ENCODE measurements at regions not wholly inside any gene's neighbourhood (a gene's known extent, or its start where the extent isn't known, plus 50 kb on each side); places are given as distances from the start of the nearest gene placed in this dataset.

GRCh38 chr3:159029306-159030026 lies 227.6 kb downstream of the MFSD1 start:
- Histone ChIP-seq H3K27ac (no peak overlapping the region), H3K4me3 (no peak overlapping the region), H3K36me3 (no peaks in the 10 kb centered on the region), H3K4me1 (no peaks in the 10 kb centered on the region), H3K9me3 (no peaks in the 10 kb centered on the region), H3K27me3 (no peaks in the 10 kb centered on the region)
- TF ChIP-seq CTCF (IDR thresholded peaks at IDR 0.05), result no peak
- intact Hi-C loops (cut with DNase I; ENCODE audit: low total_unique reads), result no loop called here
- DNase-seq, result no peak

GRCh38 chr3:159030138-159030670 lies 228.3 kb downstream of the MFSD1 start:
- Histone ChIP-seq H3K27me3 (no peaks in the 10 kb centered on the region), H3K27ac (no peak overlapping the region), H3K4me1 (no peaks in the 10 kb centered on the region), H3K9me3 (no peaks in the 10 kb centered on the region), H3K4me3 (no peak overlapping the region), H3K36me3 (no peaks in the 10 kb centered on the region)
- intact Hi-C loops (cut with DNase I; ENCODE audit: low total_unique reads), result no loop called here
- TF ChIP-seq CTCF (IDR thresholded peaks at IDR 0.05), result no peak
- no peak for DNase-seq

GRCh38 chr3:159030886-159031679 lies 229.2 kb downstream of the MFSD1 start:
- TF ChIP-seq CTCF (IDR thresholded peaks at IDR 0.05), result no peak
- H3K27me3 ChIP-seq, result no peaks in the 10 kb centered on the region
- no peak overlapping the region for H3K4me3 ChIP-seq
- intact Hi-C loops (cut with DNase I; ENCODE audit: low total_unique reads), result no loop called here
- H3K36me3 ChIP-seq, result no peaks in the 10 kb centered on the region
- no peaks in the 10 kb centered on the region for H3K9me3 ChIP-seq
- H3K4me1 ChIP-seq, result no peaks in the 10 kb centered on the region
- no peak overlapping the region for H3K27ac ChIP-seq
- DNase-seq, result no peak

GRCh38 chr3:159032311-159032710 lies 230.5 kb downstream of the MFSD1 start:
- no peak for TF ChIP-seq CTCF (IDR thresholded peaks at IDR 0.05)
- Histone ChIP-seq H3K27me3 (no peaks in the 10 kb centered on the region), H3K9me3 (no peaks in the 10 kb centered on the region), H3K36me3 (no peaks in the 10 kb centered on the region), H3K27ac (no peak overlapping the region), H3K4me3 (no peak overlapping the region), H3K4me1 (no peaks in the 10 kb centered on the region)
- intact Hi-C loops (cut with DNase I; ENCODE audit: low total_unique reads), result no loop called here
- no peak for DNase-seq

- H3K4me1 ChIP-seq, result no peaks in the 10 kb centered on the region
- H3K9me3 ChIP-seq, result no peaks in the 10 kb centered on the region
- no peak overlapping the region for H3K4me3 ChIP-seq
- no peak for DNase-seq
- no peak for TF ChIP-seq CTCF (IDR thresholded peaks at IDR 0.05)
- H3K27me3 ChIP-seq, result no peaks in the 10 kb centered on the region
- no peaks in the 10 kb centered on the region for H3K36me3 ChIP-seq
- intact Hi-C loops (cut with DNase I; ENCODE audit: low total_unique reads), result no loop called here
- no peak overlapping the region for H3K27ac ChIP-seq
These were observed 236.6 kb downstream of the MFSD1 start for GRCh38 chr3:159038405-159038804.
